Cardiac fibroblast (primary cell): ENCODE measurements at regions not wholly inside any gene's neighbourhood (a gene's known extent, or its start where the extent isn't known, plus 50 kb on each side); places are given as distances from the start of the nearest gene placed in this dataset.
"Not testable (repeated sequence)": the region's sequence is repeated elsewhere in the genome, so short reads cannot be mapped to it uniquely, and the experiment has no call there.

Source experiments
- DNase-seq, 2 donors: peaks; one replicate each; pipeline versions ENCODE4 v3.0.0 to v3.0.0-alpha.2; 2010; ENCODE audit warnings: low read depth in 2 of 2
- H3K4me3 ChIP-seq, 2 donors: replicated peaks in 1 of 2; 1 replicate in 1 of 2; 2 replicates in 1 of 2; pipeline ENCODE4 v1.5.1; 2011; ENCODE audit warnings: low read depth in 2 of 2, low read length in 2 of 2, mild to moderate bottlenecking in 2 of 2, moderate library complexity in 1 of 2
- TF ChIP-seq, protein P1 (sequence below): IDR thresholded peaks from one replicate; pipeline ENCODE4 v1.5.1; 2011; ENCODE audit warnings: low read depth, mild to moderate bottlenecking, low read length, inconsistent platforms

DNA sequence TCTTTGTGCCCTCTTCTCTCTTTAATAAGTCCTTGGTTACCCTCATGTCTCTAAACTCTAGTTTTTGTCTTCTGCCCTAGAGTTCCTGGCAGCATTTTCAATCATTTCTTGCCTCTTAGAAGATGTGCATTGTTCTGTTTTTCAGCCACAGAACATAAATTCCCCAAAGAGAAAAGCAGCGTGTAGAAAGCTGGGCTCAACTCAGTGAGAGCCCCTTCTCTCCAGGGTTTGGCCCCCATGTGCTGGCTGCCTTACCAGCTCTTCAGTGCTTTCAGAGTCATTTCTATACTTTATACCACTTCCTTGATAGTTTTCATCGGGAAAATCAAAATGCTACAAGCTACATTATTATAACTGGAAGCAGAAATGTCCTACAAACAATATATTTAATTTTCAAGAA, 369.1 kb upstream of the GRM7 start:
- TF ChIP-seq, protein P1, sequence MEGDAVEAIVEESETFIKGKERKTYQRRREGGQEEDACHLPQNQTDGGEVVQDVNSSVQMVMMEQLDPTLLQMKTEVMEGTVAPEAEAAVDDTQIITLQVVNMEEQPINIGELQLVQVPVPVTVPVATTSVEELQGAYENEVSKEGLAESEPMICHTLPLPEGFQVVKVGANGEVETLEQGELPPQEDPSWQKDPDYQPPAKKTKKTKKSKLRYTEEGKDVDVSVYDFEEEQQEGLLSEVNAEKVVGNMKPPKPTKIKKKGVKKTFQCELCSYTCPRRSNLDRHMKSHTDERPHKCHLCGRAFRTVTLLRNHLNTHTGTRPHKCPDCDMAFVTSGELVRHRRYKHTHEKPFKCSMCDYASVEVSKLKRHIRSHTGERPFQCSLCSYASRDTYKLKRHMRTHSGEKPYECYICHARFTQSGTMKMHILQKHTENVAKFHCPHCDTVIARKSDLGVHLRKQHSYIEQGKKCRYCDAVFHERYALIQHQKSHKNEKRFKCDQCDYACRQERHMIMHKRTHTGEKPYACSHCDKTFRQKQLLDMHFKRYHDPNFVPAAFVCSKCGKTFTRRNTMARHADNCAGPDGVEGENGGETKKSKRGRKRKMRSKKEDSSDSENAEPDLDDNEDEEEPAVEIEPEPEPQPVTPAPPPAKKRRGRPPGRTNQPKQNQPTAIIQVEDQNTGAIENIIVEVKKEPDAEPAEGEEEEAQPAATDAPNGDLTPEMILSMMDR, result no peak
- no peak overlapping the region for H3K4me3 ChIP-seq

DNA sequence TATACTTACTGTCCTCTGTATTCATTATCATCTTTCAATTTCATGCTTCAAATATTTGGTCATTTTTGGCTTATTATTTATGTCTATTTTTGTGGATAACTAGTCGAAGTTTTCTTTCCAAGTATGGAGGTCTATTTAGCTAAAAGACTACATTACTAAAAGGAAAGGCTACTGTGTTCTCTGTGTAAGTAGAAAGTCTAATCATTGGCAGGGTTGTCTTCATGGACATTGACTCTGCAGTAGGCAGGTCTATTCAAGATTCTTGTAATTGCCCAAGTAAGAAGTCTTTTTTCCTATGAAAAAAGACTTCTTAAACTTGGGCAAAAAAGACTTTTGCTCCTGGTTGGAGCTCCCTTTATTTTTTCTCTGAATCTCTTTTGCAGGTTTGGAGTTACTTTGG, 368.6 kb upstream of the GRM7 start:
- TF ChIP-seq, protein P1, result no peak
- H3K4me3 ChIP-seq, result no peak overlapping the region
- no peak for DNase-seq

More for the DNA sequence above, 369.1 kb upstream of the GRM7 start:
- no peak for DNase-seq

DNA sequence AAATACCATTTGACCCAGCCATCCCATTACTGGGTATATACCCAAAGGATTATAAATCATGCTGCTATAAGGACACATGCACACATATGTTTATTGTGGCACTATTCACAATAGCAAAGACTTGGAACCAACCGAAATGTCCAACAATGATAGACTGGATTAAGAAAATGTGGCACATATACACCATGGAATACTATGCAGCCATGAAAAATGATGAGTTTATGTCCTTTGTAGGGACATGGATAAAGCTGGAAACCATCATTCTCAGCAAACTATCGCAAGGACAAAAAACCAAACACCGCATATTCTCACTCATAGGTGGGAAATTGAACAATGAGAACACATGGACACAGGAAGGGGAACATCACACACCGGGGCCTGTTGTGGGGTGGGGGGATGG, 362.0 kb upstream of the GRM7 start:
- not testable (repeated sequence) for DNase-seq, H3K4me3 ChIP-seq

DNA sequence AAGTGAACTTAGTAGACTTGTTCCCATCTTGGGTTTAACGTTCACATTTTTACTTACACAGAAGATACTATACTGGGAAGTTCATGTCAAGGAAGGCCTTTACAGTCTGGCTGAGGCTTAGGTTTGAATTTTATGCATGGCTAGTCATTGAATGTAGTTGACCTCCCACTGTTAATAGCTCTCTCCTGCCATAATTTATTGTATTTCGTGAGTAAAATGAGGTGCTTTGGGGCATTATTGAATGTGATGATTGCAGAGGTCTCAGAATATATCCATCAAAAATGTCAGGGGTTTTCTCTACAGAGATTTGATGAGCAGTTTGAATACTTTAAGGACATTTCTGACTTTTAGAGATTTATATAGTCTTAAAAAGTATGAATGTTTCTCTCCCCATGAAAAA, 356.6 kb upstream of the GRM7 start:
- H3K4me3 ChIP-seq, result no peak overlapping the region
- TF ChIP-seq, protein P1, result no peak
- DNase-seq, result no peak

DNA sequence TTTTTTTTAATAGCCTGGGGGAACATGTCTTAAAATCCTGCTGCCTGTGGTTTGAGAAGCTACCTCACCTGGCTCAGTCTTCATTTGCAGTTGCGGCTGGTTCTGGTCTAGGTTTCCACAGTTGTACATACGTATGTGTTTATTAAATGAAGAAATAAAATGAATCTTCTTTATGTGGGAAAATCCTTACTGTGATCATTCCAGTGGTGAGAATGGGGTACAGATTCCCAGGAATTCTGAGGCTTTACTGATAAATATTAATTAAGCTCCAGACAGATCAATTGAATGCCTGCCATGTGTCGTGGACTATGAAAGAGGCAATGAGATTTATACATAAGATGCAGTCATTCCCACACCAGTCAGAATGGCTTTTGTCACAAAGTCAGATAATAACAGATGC, 356.1 kb upstream of the GRM7 start:
- TF ChIP-seq, protein P1, result no peak
- no peak for DNase-seq

DNA sequence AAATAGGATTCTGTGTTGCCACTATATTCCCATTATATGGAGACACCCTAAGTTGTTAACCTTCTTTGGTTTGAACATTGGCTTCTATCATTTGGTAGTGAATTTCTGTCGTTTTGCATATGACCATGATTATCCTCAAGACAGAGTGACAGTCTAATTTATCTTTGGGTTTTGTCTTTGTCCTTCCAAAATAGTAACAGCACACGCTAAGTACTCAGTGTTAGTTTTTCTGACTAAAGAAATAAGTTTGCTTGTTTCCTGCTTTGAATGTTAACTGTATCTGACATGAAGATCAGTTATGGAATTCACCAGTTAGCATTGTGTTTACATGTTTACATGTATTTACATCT, 352.5 kb upstream of the GRM7 start:
- TF ChIP-seq, protein P1, result no peak
- no peak overlapping the region for H3K4me3 ChIP-seq
- no peak for DNase-seq

More for the DNA sequence above, 356.1 kb upstream of the GRM7 start:
- H3K4me3 ChIP-seq, result no peak overlapping the region

DNA sequence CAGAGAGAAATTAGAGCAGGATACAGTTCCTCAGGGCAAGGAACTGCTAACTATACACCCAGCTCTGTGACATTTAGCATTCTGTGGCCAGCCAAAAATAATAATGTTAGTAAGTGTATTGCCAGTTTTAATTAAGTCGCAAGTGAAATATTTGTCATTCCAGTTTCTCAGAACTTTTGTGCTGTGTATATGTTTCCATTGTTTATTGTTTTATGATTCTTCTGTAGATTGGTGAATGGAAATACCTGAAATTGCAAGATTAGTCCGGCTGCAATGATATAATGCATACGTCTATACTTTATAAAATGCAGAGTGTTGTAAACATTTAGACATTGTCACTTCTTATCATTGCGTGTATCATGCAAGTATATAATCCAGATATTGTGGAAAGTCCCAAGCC, 351.3 kb upstream of the GRM7 start:
- no peak overlapping the region for H3K4me3 ChIP-seq
- DNase-seq, result no peak
- TF ChIP-seq, protein P1, result no peak
